ENCODE measurements at regions not wholly inside any gene's neighbourhood (a gene's known extent, or its start where the extent isn't known, plus 50 kb on each side); places are given as distances from the start of the nearest gene placed in this dataset.
"Not testable (repeated sequence)": the region's sequence is repeated elsewhere in the genome, so short reads cannot be mapped to it uniquely, and the experiment has no call there.

GRCh38 chr9:115832031-115832430 is 321.6 kb upstream of the PAPPA start:
- H3K27ac Mint-ChIP-seq (ENCODE audit: unreplicated experiment): no peak overlapping the region
- no peaks in the 10 kb centered on the region for H3K27me3 Mint-ChIP-seq (ENCODE audit: unreplicated experiment)
- H3K36me3 Mint-ChIP-seq (ENCODE audit: unreplicated experiment): no peaks in the 10 kb centered on the region
- peaks cover 9% of the 10 kb centered on the region for H3K9me3 Mint-ChIP-seq (ENCODE audit: unreplicated experiment)
- no peaks in the 10 kb centered on the region for H3K4me1 Mint-ChIP-seq (ENCODE audit: unreplicated experiment)
- no peak for DNase-seq (ENCODE audit: extremely low spot score, unreplicated experiment)
- TF ChIP-seq CTCF (IDR thresholded peaks at IDR 0.05): no peak
- H3K4me3 Mint-ChIP-seq (ENCODE audit: unreplicated experiment): no peak overlapping the region

- Mint-ChIP-seq H3K4me1 (ENCODE audit: unreplicated experiment) (peaks cover 3% of the 10 kb centered on the region), H3K9me3 (ENCODE audit: unreplicated experiment) (peaks cover 9% of the 10 kb centered on the region), H3K27me3 (ENCODE audit: unreplicated experiment) (no peaks in the 10 kb centered on the region), H3K27ac (ENCODE audit: unreplicated experiment) (peak overlapping the region; percentile 1), H3K4me3 (ENCODE audit: unreplicated experiment) (no peak overlapping the region), H3K36me3 (ENCODE audit: unreplicated experiment) (no peaks in the 10 kb centered on the region)
- no peak for TF ChIP-seq CTCF (IDR thresholded peaks at IDR 0.05)
- DNase-seq (ENCODE audit: extremely low spot score, unreplicated experiment): no peak
Measured at GRCh38 chr9:115837618-115838017, 316.0 kb upstream of the PAPPA start.

- Mint-ChIP-seq H3K27ac (ENCODE audit: unreplicated experiment) (no peak overlapping the region), H3K27me3 (ENCODE audit: unreplicated experiment) (no peaks in the 10 kb centered on the region), H3K9me3 (ENCODE audit: unreplicated experiment) (peaks cover 9% of the 10 kb centered on the region), H3K4me3 (ENCODE audit: unreplicated experiment) (no peak overlapping the region), H3K36me3 (ENCODE audit: unreplicated experiment) (no peaks in the 10 kb centered on the region), H3K4me1 (ENCODE audit: unreplicated experiment) (peaks cover 3% of the 10 kb centered on the region)
- no peak for TF ChIP-seq CTCF (IDR thresholded peaks at IDR 0.05)
- no peak for DNase-seq (ENCODE audit: extremely low spot score, unreplicated experiment)
Measured at GRCh38 chr9:115838417-115838816, 315.2 kb upstream of the PAPPA start.

- DNase-seq (ENCODE audit: extremely low spot score, unreplicated experiment); H3K36me3 Mint-ChIP-seq (ENCODE audit: unreplicated experiment); H3K27ac Mint-ChIP-seq (ENCODE audit: unreplicated experiment); H3K9me3 Mint-ChIP-seq (ENCODE audit: unreplicated experiment); H3K4me1 Mint-ChIP-seq (ENCODE audit: unreplicated experiment); H3K27me3 Mint-ChIP-seq (ENCODE audit: unreplicated experiment); H3K4me3 Mint-ChIP-seq (ENCODE audit: unreplicated experiment): not testable (repeated sequence)
Measured at GRCh38 chr9:115844433-115844832, 309.2 kb upstream of the PAPPA start.

- no peak overlapping the region for H3K27ac Mint-ChIP-seq (ENCODE audit: unreplicated experiment)
- no peak overlapping the region for H3K4me3 Mint-ChIP-seq (ENCODE audit: unreplicated experiment)
- no peaks in the 10 kb centered on the region for H3K36me3 Mint-ChIP-seq (ENCODE audit: unreplicated experiment)
- H3K27me3 Mint-ChIP-seq (ENCODE audit: unreplicated experiment): no peaks in the 10 kb centered on the region
- H3K9me3 Mint-ChIP-seq (ENCODE audit: unreplicated experiment): no peaks in the 10 kb centered on the region
- H3K4me1 Mint-ChIP-seq (ENCODE audit: unreplicated experiment): peaks cover 4% of the 10 kb centered on the region
- no peak for TF ChIP-seq CTCF (IDR thresholded peaks at IDR 0.05)
- no peak for DNase-seq (ENCODE audit: extremely low spot score, unreplicated experiment)
Measured at GRCh38 chr9:115845648-115846312, 307.8 kb upstream of the PAPPA start.

GRCh38 chr9:115847216-115847615 is 306.4 kb upstream of the PAPPA start:
- H3K27me3 Mint-ChIP-seq (ENCODE audit: unreplicated experiment): no peaks in the 10 kb centered on the region
- no peaks in the 10 kb centered on the region for H3K36me3 Mint-ChIP-seq (ENCODE audit: unreplicated experiment)
- no peaks in the 10 kb centered on the region for H3K9me3 Mint-ChIP-seq (ENCODE audit: unreplicated experiment)
- DNase-seq (ENCODE audit: extremely low spot score, unreplicated experiment): no peak
- peaks cover 4% of the 10 kb centered on the region for H3K4me1 Mint-ChIP-seq (ENCODE audit: unreplicated experiment)
- TF ChIP-seq CTCF (IDR thresholded peaks at IDR 0.05): no peak
- H3K27ac Mint-ChIP-seq (ENCODE audit: unreplicated experiment): no peak overlapping the region
- no peak overlapping the region for H3K4me3 Mint-ChIP-seq (ENCODE audit: unreplicated experiment)
